C4-2B (cell line): ENCODE measurements at regions not wholly inside any gene's neighbourhood (a gene's known extent, or its start where the extent isn't known, plus 50 kb on each side); places are given as distances from the start of the nearest gene placed in this dataset.

ENCODE experiments used
- ZFX ChIP-seq: fragments of 450-650 bp; IDR thresholded peaks from 2 replicates; pipeline ENCODE4 v1.6.1; 2017
- TF ChIP-seq, protein P1 (sequence below): fragments of 450-650 bp; conservative IDR thresholded peaks from 2 replicates; pipeline ENCODE4 v1.5.1; 2017; ENCODE audit warnings: mild to moderate bottlenecking

DNA sequence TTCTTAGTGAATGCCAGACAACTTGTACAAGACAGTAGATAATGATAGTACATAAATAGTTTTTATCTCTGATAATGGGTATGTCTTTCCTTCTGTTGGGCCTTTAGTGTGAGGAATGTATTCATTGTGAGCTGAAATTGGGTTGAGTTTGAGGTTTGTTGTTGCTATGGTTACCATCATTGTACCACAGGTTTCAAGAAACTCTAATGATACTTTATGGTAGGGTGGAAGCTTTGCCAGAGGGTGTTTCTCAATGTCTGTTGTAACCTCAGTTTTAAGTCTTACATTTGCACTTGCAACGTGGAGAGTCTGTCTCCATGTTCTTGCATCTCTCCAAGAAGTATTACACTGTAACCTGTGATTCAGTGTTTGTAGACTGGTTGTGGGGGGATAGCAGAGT lies 1550.1 kb downstream of the MAT2B start:
- TF ChIP-seq, protein P1, sequence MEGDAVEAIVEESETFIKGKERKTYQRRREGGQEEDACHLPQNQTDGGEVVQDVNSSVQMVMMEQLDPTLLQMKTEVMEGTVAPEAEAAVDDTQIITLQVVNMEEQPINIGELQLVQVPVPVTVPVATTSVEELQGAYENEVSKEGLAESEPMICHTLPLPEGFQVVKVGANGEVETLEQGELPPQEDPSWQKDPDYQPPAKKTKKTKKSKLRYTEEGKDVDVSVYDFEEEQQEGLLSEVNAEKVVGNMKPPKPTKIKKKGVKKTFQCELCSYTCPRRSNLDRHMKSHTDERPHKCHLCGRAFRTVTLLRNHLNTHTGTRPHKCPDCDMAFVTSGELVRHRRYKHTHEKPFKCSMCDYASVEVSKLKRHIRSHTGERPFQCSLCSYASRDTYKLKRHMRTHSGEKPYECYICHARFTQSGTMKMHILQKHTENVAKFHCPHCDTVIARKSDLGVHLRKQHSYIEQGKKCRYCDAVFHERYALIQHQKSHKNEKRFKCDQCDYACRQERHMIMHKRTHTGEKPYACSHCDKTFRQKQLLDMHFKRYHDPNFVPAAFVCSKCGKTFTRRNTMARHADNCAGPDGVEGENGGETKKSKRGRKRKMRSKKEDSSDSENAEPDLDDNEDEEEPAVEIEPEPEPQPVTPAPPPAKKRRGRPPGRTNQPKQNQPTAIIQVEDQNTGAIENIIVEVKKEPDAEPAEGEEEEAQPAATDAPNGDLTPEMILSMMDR = no peak
- no peak for TF ChIP-seq ZFX
